Muscle layer of duodenum (tissue), 2 donors: ENCODE measurements at regions not wholly inside any gene's neighbourhood (a gene's known extent, or its start where the extent isn't known, plus 50 kb on each side); places are given as distances from the start of the nearest gene placed in this dataset.

ENCODE experiments used
- H3K27ac ChIP-seq: one replicate; pipeline ENCODE4 v1.7.0; 2013; ENCODE audit warnings: mild to moderate bottlenecking, low read length
- H3K27me3 ChIP-seq: one replicate; pipeline ENCODE4 v1.7.0; 2013; ENCODE audit warnings: low read depth, mild to moderate bottlenecking, control low read depth, low read length
- H3K36me3 ChIP-seq, 2 donors: one replicate each; pipeline ENCODE4 v1.7.0; 2013; ENCODE audit warnings: low read length in 2 of 2, control low read depth in 1 of 2, mild to moderate bottlenecking in 1 of 2; ENCODE audit not compliant: insufficient read depth in 2 of 2, control insufficient read depth in 1 of 2
- H3K4me1 ChIP-seq, 2 donors: one replicate each; pipeline ENCODE4 v1.7.0; 2013; ENCODE audit warnings: low read length in 2 of 2, mild to moderate bottlenecking in 2 of 2, control low read depth in 1 of 2, moderate library complexity in 1 of 2; ENCODE audit not compliant: insufficient read depth in 2 of 2, control insufficient read depth in 1 of 2
- H3K4me3 ChIP-seq, 2 donors: one replicate each; pipeline ENCODE4 v1.7.0; 2013; ENCODE audit warnings: low read length in 2 of 2, low read depth in 1 of 2, mild to moderate bottlenecking in 1 of 2
- H3K9me3 ChIP-seq, 2 donors: one replicate each; pipeline ENCODE4 v1.7.0; 2013; ENCODE audit warnings: low read length in 2 of 2, control low read depth in 1 of 2, mild to moderate bottlenecking in 1 of 2; ENCODE audit not compliant: control insufficient read depth in 1 of 2
- donor health status: healthy.

- H3K4me1 ChIP-seq: no peaks in the 10 kb centered on the region
- H3K27ac ChIP-seq: no peak overlapping the region
- H3K36me3 ChIP-seq: no peaks in the 10 kb centered on the region
- H3K4me3 ChIP-seq: no peak overlapping the region
- peaks cover 0 to 4% of the 10 kb centered on the region in 2 donors for H3K9me3 ChIP-seq
- no peaks in the 10 kb centered on the region for H3K27me3 ChIP-seq
Observed at GRCh38 chr4:17197070-17197469, 298.6 kb upstream of the LDB2 start.

GRCh38 chr4:17195461-17196275, 297.2 kb upstream of the LDB2 start:
- H3K27me3 ChIP-seq: no peaks in the 10 kb centered on the region
- H3K27ac ChIP-seq: no peak overlapping the region
- H3K36me3 ChIP-seq: no peaks in the 10 kb centered on the region
- H3K9me3 ChIP-seq: peaks cover 0 to 4% of the 10 kb centered on the region in 2 donors
- H3K4me1 ChIP-seq: no peaks in the 10 kb centered on the region
- no peak overlapping the region for H3K4me3 ChIP-seq

- Histone ChIP-seq H3K4me1 (no peaks in the 10 kb centered on the region), H3K4me3 (no peak overlapping the region), H3K27ac (no peak overlapping the region), H3K36me3 (no peaks in the 10 kb centered on the region), H3K9me3 (peaks cover 0 to 4% of the 10 kb centered on the region in 2 donors), H3K27me3 (no peaks in the 10 kb centered on the region)
Observed at GRCh38 chr4:17194586-17194985, 296.1 kb upstream of the LDB2 start.

- Histone ChIP-seq H3K9me3 (peaks cover 0 to 4% of the 10 kb centered on the region in 2 donors), H3K4me3 (no peak overlapping the region), H3K4me1 (no peaks in the 10 kb centered on the region), H3K27ac (no peak overlapping the region), H3K36me3 (no peaks in the 10 kb centered on the region), H3K27me3 (no peaks in the 10 kb centered on the region)
Observed at GRCh38 chr4:17189759-17190158, 291.3 kb upstream of the LDB2 start.

GRCh38 chr4:17189401-17189720, 290.9 kb upstream of the LDB2 start:
- Histone ChIP-seq H3K4me3 (no peak overlapping the region), H3K4me1 (no peaks in the 10 kb centered on the region), H3K9me3 (peaks cover 0 to 4% of the 10 kb centered on the region in 2 donors), H3K27me3 (no peaks in the 10 kb centered on the region), H3K36me3 (no peaks in the 10 kb centered on the region), H3K27ac (no peak overlapping the region)

- H3K27ac ChIP-seq: no peak overlapping the region
- no peaks in the 10 kb centered on the region for H3K36me3 ChIP-seq
- no peaks in the 10 kb centered on the region for H3K4me1 ChIP-seq
- H3K27me3 ChIP-seq: no peaks in the 10 kb centered on the region
- no peak overlapping the region for H3K4me3 ChIP-seq
- H3K9me3 ChIP-seq: peaks cover 0 to 4% of the 10 kb centered on the region in 2 donors
Observed at GRCh38 chr4:17188547-17189400, 290.3 kb upstream of the LDB2 start.

GRCh38 chr4:17188125-17188524, 289.7 kb upstream of the LDB2 start:
- Histone ChIP-seq H3K36me3 (no peaks in the 10 kb centered on the region), H3K27ac (no peak overlapping the region), H3K4me1 (no peaks in the 10 kb centered on the region), H3K27me3 (no peaks in the 10 kb centered on the region), H3K4me3 (no peak overlapping the region), H3K9me3 (peaks cover 0 to under 1% of the 10 kb centered on the region in 2 donors)

GRCh38 chr4:17187003-17187402, 288.6 kb upstream of the LDB2 start:
- Histone ChIP-seq H3K27me3 (no peaks in the 10 kb centered on the region), H3K27ac (no peak overlapping the region), H3K4me1 (no peaks in the 10 kb centered on the region), H3K36me3 (no peaks in the 10 kb centered on the region), H3K9me3 (no peaks in the 10 kb centered on the region), H3K4me3 (no peak overlapping the region)

GRCh38 chr4:17182888-17183287, 284.4 kb upstream of the LDB2 start:
- Histone ChIP-seq H3K36me3 (no peaks in the 10 kb centered on the region), H3K4me1 (no peaks in the 10 kb centered on the region)

GRCh38 chr4:17174751-17175150, 276.3 kb upstream of the LDB2 start:
- H3K27me3 ChIP-seq: no peaks in the 10 kb centered on the region
- no peaks in the 10 kb centered on the region for H3K4me1 ChIP-seq
- no peaks in the 10 kb centered on the region for H3K9me3 ChIP-seq
- no peak overlapping the region for H3K4me3 ChIP-seq
- no peak overlapping the region for H3K27ac ChIP-seq
- no peaks in the 10 kb centered on the region for H3K36me3 ChIP-seq

More at GRCh38 chr4:17182888-17183287, 284.4 kb upstream of the LDB2 start:
- Histone ChIP-seq H3K9me3 (no peaks in the 10 kb centered on the region), H3K4me3 (no peak overlapping the region), H3K27me3 (no peaks in the 10 kb centered on the region), H3K27ac (no peak overlapping the region)

- H3K4me1 ChIP-seq: no peaks in the 10 kb centered on the region
- no peak overlapping the region for H3K27ac ChIP-seq
- no peak overlapping the region for H3K4me3 ChIP-seq
- H3K27me3 ChIP-seq: no peaks in the 10 kb centered on the region
- H3K9me3 ChIP-seq: no peaks in the 10 kb centered on the region
- H3K36me3 ChIP-seq: no peaks in the 10 kb centered on the region
Observed at GRCh38 chr4:17173300-17173699, 274.9 kb upstream of the LDB2 start.
